Peyer's patch (tissue), 4 donors: ENCODE measurements at regions not wholly inside any gene's neighbourhood (a gene's known extent, or its start where the extent isn't known, plus 50 kb on each side); places are given as distances from the start of the nearest gene placed in this dataset.

Source experiments
- DNase-seq, 3 donors: peaks; one replicate each; pipeline ENCODE4 v3.0.0-alpha.2; 2017 to 2019
- H3K27ac ChIP-seq, 4 donors: fragments of 200-600 bp; sonication (generic); one replicate each; pipeline ENCODE4 v1.5.1; 2016 to 2019
- H3K27me3 ChIP-seq, 2 donors: fragments of 200-600 bp; sonication (generic); one replicate each; pipeline ENCODE4 v1.5.1; 2019
- H3K36me3 ChIP-seq, 3 donors: fragments of 200-600 bp; sonication (generic); one replicate each; pipeline ENCODE4 v1.5.1; 2016 to 2019
- H3K4me1 ChIP-seq, 4 donors: fragments of 200-600 bp; sonication (generic); one replicate each; pipeline ENCODE4 v1.5.1; 2016 to 2019
- H3K4me3 ChIP-seq, 4 donors: fragments of 200-600 bp; sonication (generic); 1 replicate in 3 of 4; 2 replicates in 1 of 4; pipeline ENCODE4 v1.5.1; 2016 to 2019; ENCODE audit warnings: mild to moderate bottlenecking in 1 of 4
- H3K9me3 ChIP-seq, 4 donors: fragments of 200-600 bp; sonication (generic); one replicate each; pipeline ENCODE4 v1.5.1; 2016 to 2019; ENCODE audit warnings: mild to moderate bottlenecking in 1 of 4
- POLR2A ChIP-seq, 2 donors: fragments of 450-650 bp; IDR thresholded peaks; one replicate each; pipeline ENCODE4 v1.5.1; 2017; ENCODE audit warnings: antibody characterized with exemption in 2 of 2, mild to moderate bottlenecking in 2 of 2, moderate library complexity in 2 of 2
- TF ChIP-seq, protein P1 (sequence below), 6 experiments: fragments of 450-650 bp in 4 of 6; fragments of 200-600 bp in 2 of 6; sonication (generic) in 1 of 6; IDR thresholded peaks; one replicate each; pipeline ENCODE4 v1.5.1; 2017 to 2019; ENCODE audit warnings: antibody characterized with exemption in 6 of 6, mild to moderate bottlenecking in 3 of 6, moderate library complexity in 1 of 6

DNA sequence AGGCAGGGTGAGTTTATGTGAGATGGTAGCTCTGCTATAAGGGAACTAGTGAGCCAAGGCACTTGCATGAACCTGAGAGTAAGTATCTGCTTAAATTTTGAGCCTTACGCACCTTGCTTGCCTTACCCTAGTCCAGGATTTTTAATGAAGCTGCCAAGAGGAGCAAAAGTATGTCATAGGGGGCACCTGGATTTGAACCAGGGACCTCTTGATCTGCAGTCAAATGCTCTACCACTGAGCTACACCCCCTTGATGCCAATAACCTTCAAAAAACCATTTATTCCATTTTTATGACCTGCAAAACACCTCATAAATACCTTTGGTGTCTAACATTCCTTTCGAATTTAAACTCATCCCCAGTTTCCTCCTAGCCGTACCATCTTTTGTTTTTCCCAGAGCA is 88.3 kb upstream of the ACP3 start:
- Histone ChIP-seq H3K4me3 (no peak overlapping the region), H3K9me3 (no peaks in the 10 kb centered on the region), H3K27ac (no peak overlapping the region), H3K36me3 (no peaks in the 10 kb centered on the region), H3K27me3 (no peaks in the 10 kb centered on the region), H3K4me1 (no peaks in the 10 kb centered on the region)
- TF ChIP-seq, protein P1, sequence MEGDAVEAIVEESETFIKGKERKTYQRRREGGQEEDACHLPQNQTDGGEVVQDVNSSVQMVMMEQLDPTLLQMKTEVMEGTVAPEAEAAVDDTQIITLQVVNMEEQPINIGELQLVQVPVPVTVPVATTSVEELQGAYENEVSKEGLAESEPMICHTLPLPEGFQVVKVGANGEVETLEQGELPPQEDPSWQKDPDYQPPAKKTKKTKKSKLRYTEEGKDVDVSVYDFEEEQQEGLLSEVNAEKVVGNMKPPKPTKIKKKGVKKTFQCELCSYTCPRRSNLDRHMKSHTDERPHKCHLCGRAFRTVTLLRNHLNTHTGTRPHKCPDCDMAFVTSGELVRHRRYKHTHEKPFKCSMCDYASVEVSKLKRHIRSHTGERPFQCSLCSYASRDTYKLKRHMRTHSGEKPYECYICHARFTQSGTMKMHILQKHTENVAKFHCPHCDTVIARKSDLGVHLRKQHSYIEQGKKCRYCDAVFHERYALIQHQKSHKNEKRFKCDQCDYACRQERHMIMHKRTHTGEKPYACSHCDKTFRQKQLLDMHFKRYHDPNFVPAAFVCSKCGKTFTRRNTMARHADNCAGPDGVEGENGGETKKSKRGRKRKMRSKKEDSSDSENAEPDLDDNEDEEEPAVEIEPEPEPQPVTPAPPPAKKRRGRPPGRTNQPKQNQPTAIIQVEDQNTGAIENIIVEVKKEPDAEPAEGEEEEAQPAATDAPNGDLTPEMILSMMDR (IDR thresholded peaks at IDR 0.05): no peak
- TF ChIP-seq POLR2A (IDR thresholded peaks at IDR 0.05): no peak
- DNase-seq: no peak

DNA sequence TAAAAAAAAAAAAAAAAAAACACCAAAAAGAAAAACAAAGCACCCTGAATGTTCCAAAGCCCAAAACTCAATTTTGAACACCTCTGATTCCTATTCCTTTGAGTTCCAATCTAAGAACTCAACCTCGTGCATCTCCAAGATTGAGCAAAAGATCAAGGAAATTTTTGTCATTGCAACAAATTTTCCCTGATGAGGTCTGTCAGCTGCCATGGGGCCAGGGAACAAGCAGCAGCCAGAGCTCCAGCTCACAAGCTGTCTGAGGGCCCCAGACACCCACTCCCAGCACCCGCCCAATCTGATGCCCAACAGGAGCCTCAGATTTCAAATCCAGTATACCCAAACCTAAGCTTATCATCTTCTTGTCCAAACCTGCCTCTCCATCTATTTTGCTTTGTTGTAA is 87.6 kb upstream of the ACP3 start:
- TF ChIP-seq, protein P1 (IDR thresholded peaks at IDR 0.05): no peak
- TF ChIP-seq POLR2A (IDR thresholded peaks at IDR 0.05): no peak
- Histone ChIP-seq H3K4me3 (no peak overlapping the region), H3K27ac (no peak overlapping the region)

DNA sequence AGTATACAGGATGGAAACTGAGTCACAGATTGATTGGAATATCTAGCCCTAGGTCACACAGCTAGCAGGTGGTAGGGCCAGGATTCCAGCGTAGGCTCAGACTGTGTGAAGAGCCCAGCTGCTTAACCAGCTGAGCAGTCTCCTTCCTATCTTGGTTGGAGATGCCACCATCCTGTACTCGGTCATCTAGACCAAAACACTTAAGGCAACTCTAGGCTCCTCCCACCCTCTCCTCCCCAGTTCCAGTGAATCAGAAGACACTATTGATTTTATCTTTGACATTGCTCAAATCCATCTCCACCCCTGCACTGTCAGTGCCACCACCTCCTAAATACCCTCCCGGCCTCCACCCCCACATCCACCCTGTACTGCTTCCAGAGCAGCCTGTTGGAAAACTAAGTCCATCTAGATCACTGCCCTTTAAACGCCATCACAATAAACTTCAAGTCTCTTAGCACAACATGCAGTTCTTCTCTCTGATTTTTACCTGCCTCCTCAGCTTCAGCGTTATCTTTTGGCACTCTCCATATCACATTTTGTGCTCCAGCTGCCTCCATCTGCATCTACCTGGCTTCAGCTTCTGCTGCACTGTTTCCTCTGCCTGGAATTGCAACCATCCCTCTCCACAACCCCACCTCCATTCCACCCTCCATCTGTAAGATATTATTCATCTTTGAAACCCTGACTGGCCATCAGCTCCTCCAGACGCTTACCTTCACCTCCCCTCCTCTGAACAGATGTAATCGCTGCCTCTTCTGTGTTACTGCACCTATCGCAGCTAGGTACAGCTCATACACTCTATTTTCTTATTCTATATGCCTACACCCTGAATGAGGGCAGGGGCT is 86.8 kb upstream of the ACP3 start:
- no peaks in the 10 kb centered on the region for H3K36me3 ChIP-seq
- H3K27ac ChIP-seq: no peak overlapping the region
- no peak for TF ChIP-seq POLR2A (IDR thresholded peaks at IDR 0.05)
- TF ChIP-seq, protein P1 (IDR thresholded peaks at IDR 0.05): no peak
- no peak for DNase-seq
- H3K4me3 ChIP-seq: no peak overlapping the region
- no peaks in the 10 kb centered on the region for H3K4me1 ChIP-seq
- H3K27me3 ChIP-seq: no peaks in the 10 kb centered on the region
- H3K9me3 ChIP-seq: no peaks in the 10 kb centered on the region

More for the DNA sequence above, 87.6 kb upstream of the ACP3 start:
- Histone ChIP-seq H3K36me3 (no peaks in the 10 kb centered on the region), H3K9me3 (no peaks in the 10 kb centered on the region), H3K4me1 (no peaks in the 10 kb centered on the region), H3K27me3 (no peaks in the 10 kb centered on the region)
- DNase-seq: no peak

DNA sequence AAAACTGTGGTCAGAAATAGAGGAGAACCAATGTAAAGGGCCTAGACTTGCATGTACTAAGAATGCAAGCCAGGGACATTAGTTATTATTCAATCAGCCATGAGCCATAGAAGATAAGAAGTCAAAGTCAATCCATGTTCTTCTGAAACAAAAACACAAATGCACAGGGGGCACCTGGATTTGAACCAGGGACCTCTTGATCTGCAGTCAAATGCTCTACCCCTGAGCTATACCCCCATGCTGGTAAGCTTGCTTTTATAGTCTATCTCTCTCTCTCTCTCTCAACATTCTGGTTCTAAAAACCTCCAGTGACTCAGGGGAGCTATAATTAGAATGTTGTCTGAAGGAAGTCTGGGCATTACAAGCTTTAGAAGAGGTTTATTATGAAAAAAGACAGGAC is 85.6 kb upstream of the ACP3 start:
- no peaks in the 10 kb centered on the region for H3K9me3 ChIP-seq
- no peak overlapping the region for H3K4me3 ChIP-seq
- TF ChIP-seq POLR2A (IDR thresholded peaks at IDR 0.05): no peak
- TF ChIP-seq, protein P1 (IDR thresholded peaks at IDR 0.05): no peak
- no peak for DNase-seq
- no peak overlapping the region for H3K27ac ChIP-seq
- no peaks in the 10 kb centered on the region for H3K27me3 ChIP-seq
- no peaks in the 10 kb centered on the region for H3K4me1 ChIP-seq
- no peaks in the 10 kb centered on the region for H3K36me3 ChIP-seq

DNA sequence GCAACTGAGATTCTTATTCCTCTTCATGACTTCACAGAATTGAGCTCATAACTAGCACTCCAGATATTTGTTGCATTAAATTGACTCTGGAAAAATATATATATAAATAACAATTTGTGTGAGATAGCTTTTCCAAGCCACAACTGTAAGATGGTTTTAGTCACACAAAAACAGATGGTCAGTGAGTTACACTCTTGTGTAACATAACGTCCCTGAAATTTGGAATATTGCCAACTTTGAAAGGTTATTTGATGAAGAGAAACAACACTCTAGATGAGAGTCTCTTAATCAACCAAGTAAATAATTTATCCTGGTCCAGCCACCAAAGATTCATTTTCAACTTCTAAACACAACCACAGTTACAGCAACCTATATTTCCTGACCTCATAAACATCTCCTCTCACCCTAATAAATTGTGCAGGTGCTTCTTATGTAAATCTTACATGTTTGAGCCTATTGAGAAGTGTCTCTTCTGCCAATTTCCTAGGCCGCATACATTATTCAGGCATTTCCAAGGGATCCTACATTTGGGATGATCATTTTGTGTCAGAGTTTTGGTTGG is 84.9 kb upstream of the ACP3 start:
- no peak for DNase-seq

More for the DNA sequence above, 84.9 kb upstream of the ACP3 start:
- Histone ChIP-seq H3K4me3 (no peak overlapping the region), H3K36me3 (no peaks in the 10 kb centered on the region), H3K27me3 (no peaks in the 10 kb centered on the region), H3K4me1 (no peaks in the 10 kb centered on the region), H3K9me3 (no peaks in the 10 kb centered on the region), H3K27ac (no peak overlapping the region)
- TF ChIP-seq POLR2A (IDR thresholded peaks at IDR 0.05): no peak
- TF ChIP-seq, protein P1 (IDR thresholded peaks at IDR 0.05): no peak
